Ramos (cell line): ENCODE measurements at regions not wholly inside any gene's neighbourhood (a gene's known extent, or its start where the extent isn't known, plus 50 kb on each side); places are given as distances from the start of the nearest gene placed in this dataset.

Source experiments
- in situ Hi-C: fragments of 300-500 bp; cut with MboI; formaldehyde crosslinking; loops from one replicate; pipeline ENCODE4 v1.14.3; 2022; ENCODE audit warnings: low sequenced_read_pairs; ENCODE audit not compliant: unreplicated experiment

DNA sequence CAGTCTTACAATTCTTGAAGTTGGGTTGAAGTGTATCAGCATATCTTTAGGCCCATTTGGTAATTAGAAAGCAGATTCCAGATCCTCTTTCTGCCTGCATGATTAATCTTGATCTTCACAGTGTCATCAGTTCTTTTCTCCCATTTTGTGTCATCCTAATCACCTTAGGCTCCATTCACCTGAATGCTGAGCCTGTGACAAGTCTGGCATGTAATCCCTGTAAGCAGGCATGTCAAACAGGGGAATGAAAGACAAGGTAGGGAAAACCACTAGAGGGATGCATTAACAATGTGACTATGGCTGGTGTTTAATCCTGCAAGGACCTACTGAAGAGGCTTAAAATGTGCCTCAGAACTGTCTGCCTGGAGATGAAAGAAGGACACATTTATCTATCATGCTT is 848.8 kb downstream of the TFAP2A start:
- in situ Hi-C loops, result no loop called here

GRCh38 chr6:9564021-9564420 is 850.9 kb downstream of the TFAP2A start:
- in situ Hi-C loops, result no loop called here

GRCh38 chr6:9563568-9563967 is 851.3 kb downstream of the TFAP2A start:
- in situ Hi-C loops, result no loop called here

DNA sequence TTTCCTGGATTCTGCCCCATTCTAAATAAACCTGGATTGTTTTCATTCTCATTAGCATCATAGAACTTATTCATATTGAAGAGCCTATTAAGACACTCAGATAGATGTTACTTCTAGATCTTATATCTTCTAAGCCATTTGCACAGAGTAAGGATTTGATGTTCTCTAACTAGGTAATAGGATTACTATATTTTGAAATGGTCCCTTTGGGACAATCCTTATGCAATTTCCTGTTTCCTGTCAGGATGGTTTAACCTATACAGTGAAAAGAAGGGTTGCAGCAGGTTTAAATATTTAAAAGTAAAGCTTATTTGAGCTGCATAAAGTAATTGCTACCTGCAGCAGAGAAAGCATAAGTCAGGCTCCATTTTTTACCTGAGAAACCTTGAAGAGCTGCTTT is 860.1 kb downstream of the TFAP2A start:
- in situ Hi-C loops, result no loop called here

- in situ Hi-C loops, result no loop called here
Measured at GRCh38 chr6:9554323-9554722, 860.6 kb downstream of the TFAP2A start.

DNA sequence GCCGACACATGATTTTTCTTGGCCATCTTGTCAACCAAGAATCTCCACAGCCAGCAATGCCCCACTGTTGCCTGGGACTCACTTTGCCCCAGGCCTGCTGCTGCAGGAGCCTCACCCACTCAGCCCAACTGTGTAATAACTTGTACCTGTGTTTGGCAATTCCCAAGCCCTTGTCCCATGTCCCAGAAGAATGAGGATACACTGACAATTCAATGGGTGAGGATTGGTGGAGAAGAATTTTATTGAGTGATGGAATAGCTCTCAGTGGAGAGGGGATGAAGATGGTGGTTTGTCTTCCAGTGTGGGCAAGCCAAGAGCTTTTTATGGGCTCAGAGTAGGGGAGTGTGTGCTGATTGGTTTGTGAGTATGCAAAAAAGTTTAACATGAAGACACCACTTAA is 861.9 kb downstream of the TFAP2A start:
- in situ Hi-C loops, result no loop called here

DNA sequence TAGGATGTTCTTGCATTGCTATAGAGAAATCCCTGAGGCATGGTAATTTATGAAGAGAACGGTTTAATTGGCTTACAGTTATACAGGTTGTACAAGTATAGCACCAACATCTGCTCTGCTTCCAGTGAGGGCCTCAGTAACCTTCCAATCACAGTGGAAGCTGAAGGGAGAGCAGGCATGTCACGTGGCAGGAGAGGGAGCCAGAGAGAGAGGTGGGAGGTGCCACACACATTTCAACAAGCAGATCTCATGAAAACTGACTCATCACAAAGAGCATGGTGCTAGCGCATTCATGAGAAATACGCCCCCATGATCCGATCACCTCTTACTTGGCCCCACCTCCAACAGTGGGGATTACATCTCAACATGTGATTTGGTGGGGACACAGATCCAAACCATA is 871.2 kb downstream of the TFAP2A start:
- in situ Hi-C loops, result loop anchor here (25.0 kb wide), 1 partner anchor 894 kb away; no protein-coding TSS in a partner anchor

DNA sequence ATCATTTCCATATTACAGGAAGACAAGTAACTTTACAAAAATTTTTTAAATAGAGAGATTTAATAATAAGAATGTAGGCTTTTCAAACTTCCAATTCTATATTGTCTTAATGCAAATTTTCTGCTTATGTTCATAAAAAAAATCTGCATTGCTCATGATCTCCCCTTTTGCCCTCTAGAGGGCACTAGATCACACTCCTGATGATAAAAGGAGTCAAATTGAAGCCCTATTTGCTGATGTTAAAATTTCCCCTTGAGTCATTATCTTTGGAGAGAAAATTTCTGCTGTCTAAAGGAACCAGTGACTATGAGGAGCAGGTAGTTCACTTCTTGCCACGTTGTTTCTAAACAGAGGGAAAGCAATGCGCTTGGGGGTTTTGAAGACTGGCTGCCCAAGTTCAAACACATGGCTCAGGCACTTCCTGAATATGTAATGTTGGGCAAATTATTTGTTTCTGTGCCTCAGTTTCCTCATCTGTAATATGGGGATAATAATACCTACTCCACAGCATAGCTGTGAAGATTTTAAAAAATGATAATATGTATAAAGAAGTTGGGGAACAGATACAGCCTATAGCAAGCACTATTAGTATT is 874.2 kb downstream of the TFAP2A start:
- in situ Hi-C loops, result loop anchor here (25.0 kb wide), 1 partner anchor 897 kb away; no protein-coding TSS in a partner anchor

DNA sequence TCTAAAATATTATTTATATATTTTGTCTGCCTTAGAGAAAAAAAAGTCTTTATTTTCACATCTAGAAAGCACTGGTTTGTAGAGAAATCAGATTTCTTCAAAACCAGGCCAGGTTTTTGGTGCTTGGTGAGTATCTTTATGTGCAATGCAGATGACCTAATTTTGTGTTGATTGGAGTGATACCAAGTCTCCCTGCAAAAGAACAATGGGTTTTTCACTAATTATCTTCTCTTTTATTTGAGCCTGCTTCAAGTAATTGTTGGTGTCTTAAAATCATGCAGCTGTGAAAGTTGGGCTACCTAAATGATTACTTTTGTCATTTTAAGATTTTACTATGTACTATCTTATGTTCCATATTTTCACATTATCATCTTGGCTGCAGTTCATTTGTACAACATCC is 874.7 kb downstream of the TFAP2A start:
- in situ Hi-C loops, result loop anchor here (25.0 kb wide), 1 partner anchor 897 kb away; no protein-coding TSS in a partner anchor

DNA sequence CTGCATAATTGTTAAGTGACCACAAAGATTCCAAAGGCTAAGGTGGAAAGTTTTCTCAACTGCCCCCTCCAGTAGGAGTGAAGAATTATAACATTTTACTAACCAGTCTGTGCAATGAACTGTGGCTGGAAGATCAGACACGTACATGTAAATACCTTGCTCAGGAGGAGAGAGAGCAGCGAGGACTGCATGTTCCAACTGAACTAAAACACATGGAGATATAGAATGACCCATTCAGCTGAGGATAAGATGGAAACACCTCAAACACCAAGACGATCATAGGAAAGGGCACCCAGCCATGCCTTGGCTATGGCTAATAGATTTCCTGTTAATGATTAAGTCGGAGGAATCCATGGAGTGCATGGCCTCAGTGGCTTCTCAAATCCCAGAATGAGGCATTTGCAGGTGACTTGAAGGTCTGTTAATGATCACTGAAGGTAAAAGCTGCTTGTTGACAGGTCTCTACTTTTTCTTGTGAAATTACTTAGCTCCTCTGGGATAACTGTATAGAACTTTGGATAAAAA is 875.6 kb downstream of the TFAP2A start:
- in situ Hi-C loops, result loop anchor here (25.0 kb wide), 1 partner anchor 898 kb away; no protein-coding TSS in a partner anchor

DNA sequence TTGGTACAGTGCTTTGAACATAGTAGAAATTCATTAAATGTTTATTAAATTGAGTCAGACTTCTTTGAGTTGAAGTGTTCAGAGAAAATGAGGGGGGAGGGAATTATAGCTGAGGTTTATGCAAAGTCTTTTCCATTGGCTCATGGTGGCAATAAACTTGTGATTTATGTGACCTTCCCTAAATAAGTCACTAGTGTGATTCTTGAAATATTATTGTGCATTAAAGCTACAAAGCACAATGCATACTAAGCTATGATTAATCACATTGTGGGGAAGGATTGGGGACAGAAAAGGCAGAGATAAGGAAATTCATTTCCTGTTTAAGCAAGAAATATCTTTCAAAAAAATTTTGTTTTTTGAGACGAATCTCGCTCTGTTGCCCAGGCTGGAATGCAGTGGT is 877.5 kb downstream of the TFAP2A start:
- in situ Hi-C loops, result loop anchor here (25.0 kb wide), 1 partner anchor 900 kb away; no protein-coding TSS in a partner anchor

GRCh38 chr6:9535106-9535505 is 879.8 kb downstream of the TFAP2A start:
- in situ Hi-C loops, result loop anchor here (25.0 kb wide), 1 partner anchor 902 kb away; no protein-coding TSS in a partner anchor

- in situ Hi-C loops, result loop anchor here (25.0 kb wide), 1 partner anchor 904 kb away; no protein-coding TSS in a partner anchor
Measured at GRCh38 chr6:9532621-9533557, 882.0 kb downstream of the TFAP2A start.

DNA sequence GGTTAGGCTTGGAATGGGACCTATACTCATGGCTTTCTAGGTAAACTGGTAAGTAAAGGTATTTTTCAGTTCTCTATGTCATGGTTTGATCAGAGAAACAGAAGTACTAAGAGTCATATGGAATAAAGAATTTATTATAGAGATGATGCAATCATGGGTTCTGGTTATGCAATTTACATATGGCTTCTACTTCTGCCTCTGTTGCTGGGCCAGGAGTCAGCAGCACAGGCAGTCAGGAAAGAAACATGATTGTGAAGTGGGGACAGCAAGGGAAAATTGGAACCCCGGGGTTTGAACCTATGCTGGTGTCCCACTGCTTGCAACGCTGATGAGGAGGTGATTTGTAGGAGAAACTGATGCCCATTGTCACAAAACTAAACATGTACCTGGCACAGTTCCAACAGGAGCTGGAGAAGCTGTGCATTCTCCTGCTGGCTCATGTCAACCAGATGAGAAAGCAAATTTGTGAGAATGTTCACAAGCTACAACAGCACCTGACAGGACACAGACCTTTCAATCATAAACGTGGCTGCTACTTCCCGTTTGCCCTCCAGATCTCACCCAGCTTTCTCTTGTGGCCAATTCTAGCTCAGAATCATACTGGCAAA is 887.1 kb downstream of the TFAP2A start:
- in situ Hi-C loops, result loop anchor here (25.0 kb wide), 1 partner anchor 910 kb away; no protein-coding TSS in a partner anchor

DNA sequence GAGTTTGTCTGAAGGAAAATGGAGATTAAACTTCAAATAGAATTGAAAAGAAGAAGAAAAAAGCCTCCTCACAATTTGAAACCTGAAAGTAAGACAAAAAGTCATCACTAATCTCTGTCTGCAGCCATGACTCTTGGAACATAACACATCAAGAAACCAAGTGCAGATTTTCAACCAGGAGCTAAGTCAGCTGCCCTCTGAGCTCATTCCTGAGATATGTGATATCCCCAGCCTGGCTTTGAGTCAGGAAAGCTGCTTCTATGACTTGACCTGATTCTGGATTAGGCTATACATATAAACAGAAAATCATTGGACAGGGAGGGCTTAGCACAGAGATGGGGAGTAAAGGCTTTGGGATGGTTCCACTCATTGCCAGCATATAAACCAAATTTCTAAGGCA is 891.4 kb downstream of the TFAP2A start:
- in situ Hi-C loops, result no loop called here

DNA sequence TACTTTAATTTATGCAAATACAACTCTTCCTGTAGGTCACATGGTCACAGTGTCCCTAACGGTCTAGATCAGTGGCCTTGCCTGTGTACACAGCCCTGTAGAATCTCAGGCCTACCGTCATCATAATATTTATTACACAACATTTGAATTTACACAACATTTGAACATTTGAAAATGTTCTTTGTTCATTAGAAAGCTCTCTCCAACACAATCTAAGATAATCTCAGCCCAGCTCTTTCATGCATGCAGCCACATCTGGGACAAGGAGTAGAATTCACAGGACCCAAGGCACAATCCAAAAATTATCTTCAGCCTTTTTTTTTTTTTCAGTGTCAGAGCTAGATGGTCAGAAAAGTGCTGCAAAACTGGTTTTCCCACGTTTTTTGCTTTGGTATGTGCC is 892.8 kb downstream of the TFAP2A start:
- in situ Hi-C loops, result no loop called here

DNA sequence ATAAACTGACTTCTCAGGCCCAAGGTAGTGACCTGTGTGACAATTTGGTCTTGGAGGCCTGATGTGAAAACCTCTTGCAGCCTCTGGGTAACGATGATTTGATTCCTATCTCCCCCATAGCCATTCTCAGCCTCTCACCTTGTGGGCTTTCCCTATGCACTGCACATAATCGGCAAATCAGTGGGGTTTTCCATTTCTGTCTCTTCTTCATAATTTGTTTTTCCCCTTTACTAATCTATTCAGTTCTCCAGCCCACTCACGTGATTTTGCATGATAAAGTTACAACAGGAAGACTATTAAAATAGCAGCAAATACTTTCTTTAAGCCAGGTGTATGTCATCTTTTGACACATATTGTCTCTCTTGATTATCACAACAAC is 893.7 kb downstream of the TFAP2A start:
- in situ Hi-C loops, result no loop called here

- in situ Hi-C loops, result no loop called here
Measured at GRCh38 chr6:9520417-9521151, 894.3 kb downstream of the TFAP2A start.

DNA sequence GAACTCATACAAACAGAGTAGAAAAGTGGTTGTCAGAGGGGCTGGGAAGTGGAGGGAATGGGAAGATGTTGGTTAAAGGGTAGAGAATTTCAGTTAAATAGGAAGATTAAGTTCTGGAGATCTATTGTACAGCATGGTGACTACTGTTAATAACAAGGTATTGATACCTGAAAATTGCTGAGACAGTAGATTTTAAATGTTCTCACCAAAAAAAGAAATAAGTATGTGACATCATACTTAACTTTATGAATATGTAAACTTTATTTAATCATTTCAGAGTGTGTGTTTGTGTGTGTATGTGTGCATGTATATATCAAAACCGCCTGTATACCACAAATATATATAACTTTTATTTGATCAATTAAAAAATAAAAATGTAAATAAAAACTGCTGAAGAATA is 896.4 kb downstream of the TFAP2A start:
- in situ Hi-C loops, result no loop called here

DNA sequence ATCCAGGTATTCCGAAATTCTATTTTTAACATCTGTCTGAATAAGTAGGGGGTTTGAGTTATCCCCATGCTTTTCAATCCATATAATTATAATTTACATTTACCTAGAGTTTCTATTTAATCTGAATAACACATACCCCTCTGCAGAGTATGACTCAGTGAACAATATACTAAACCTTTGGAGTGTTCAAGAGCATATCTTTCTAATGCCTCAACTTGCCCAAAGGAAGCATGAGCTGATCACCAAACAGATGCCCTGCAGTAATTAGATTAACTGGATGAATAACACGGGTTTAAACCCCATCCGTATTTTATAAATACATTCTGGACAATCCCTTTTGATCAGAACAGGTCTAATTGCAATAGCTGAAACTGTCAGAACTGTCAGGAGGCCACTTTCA is 897.1 kb downstream of the TFAP2A start:
- in situ Hi-C loops, result no loop called here
